Activated B cell treated with CpG ODN at 0.5 μM for 24 hours (primary cell): ENCODE measurements at regions not wholly inside any gene's neighbourhood (a gene's known extent, or its start where the extent isn't known, plus 50 kb on each side); places are given as distances from the start of the nearest gene placed in this dataset.

Experiments
- ATAC-seq: fragments of 200-7000 bp; cut with Tn5 transposase; one replicate; pipeline ENCODE4 v1.10.0; 2021; ENCODE audit warnings: low read depth, mild to moderate bottlenecking, moderate library complexity
- CTCF ChIA-PET: fragments of 350-600 bp; sonication (Branson Sonifier 250); formaldehyde crosslinking; loops from one replicate; lab custom pipeline; 2021; ENCODE audit warnings: antibody characterized with exemption; lab: Charles Lee
- POLR2A ChIA-PET: fragments of 350-600 bp; sonication (Branson Sonifier 250); formaldehyde crosslinking; loops from one replicate; lab custom pipeline; 2021; ENCODE audit warnings: antibody characterized with exemption; lab: Charles Lee
- DNase-seq: peaks from one replicate; pipeline ENCODE4 v3.0.0; 2022
- H3K27ac Mint-ChIP-seq: one replicate; pipeline ENCODE4 v1.8.0; 2020; ENCODE audit warnings: mixed read lengths
- H3K27me3 Mint-ChIP-seq: one replicate; pipeline ENCODE4 v1.8.0; 2021; ENCODE audit warnings: mixed read lengths
- H3K36me3 Mint-ChIP-seq: one replicate; pipeline ENCODE4 v1.8.0; 2021; ENCODE audit warnings: low read depth, mixed read lengths
- H3K4me1 Mint-ChIP-seq: one replicate; pipeline ENCODE4 v1.8.0; 2021; ENCODE audit warnings: mixed read lengths
- H3K4me3 Mint-ChIP-seq: one replicate; pipeline ENCODE4 v1.8.0; 2020; ENCODE audit warnings: mild to moderate bottlenecking, mixed read lengths
- H3K9me3 Mint-ChIP-seq: one replicate; pipeline ENCODE4 v1.8.0; 2020; ENCODE audit warnings: mixed read lengths
- CTCF ChIP-seq: fragments of 200-600 bp; IDR thresholded peaks from one replicate; pipeline ENCODE4 v1.8.0; 2022; ENCODE audit warnings: antibody characterized with exemption, mild to moderate bottlenecking
- intact Hi-C: fragments of 100-400 bp; cut with micrococcal nuclease; formaldehyde crosslinking; loops from one replicate; pipeline ENCODE4 v1.15.1; 2024

GRCh38 chr2:234665304-234665703 is 168.4 kb upstream of the ARL4C start:
- Mint-ChIP-seq H3K27me3 (peaks cover 11% of the 10 kb centered on the region), H3K9me3 (peaks cover 2% of the 10 kb centered on the region), H3K4me3 (no peak overlapping the region), H3K27ac (no peak overlapping the region), H3K4me1 (no peaks in the 10 kb centered on the region), H3K36me3 (no peaks in the 10 kb centered on the region)
- POLR2A ChIA-PET: interaction anchor here (0.6 kb wide), 1 partner anchor 1043 kb away, joined by 3 read pairs; no protein-coding TSS in a partner anchor
- CTCF ChIA-PET: no interaction called here
- intact Hi-C loops: no loop called here
- no peak for TF ChIP-seq CTCF
- DNase-seq (no peak), ATAC-seq (no peak)

GRCh38 chr2:234661849-234662248 is 165.0 kb upstream of the ARL4C start:
- ChIA-PET CTCF (no interaction called here), POLR2A (no interaction called here)
- Mint-ChIP-seq H3K36me3 (no peaks in the 10 kb centered on the region), H3K27me3 (peaks cover 10% of the 10 kb centered on the region), H3K4me3 (no peak overlapping the region), H3K27ac (no peak overlapping the region), H3K4me1 (no peaks in the 10 kb centered on the region), H3K9me3 (peaks cover 11% of the 10 kb centered on the region)
- no peak for DNase-seq
- no peak for TF ChIP-seq CTCF
- intact Hi-C loops: no loop called here
- ATAC-seq: no peak

- Mint-ChIP-seq H3K9me3 (peaks cover 11% of the 10 kb centered on the region), H3K4me3 (no peak overlapping the region), H3K27me3 (peaks cover 13% of the 10 kb centered on the region), H3K36me3 (no peaks in the 10 kb centered on the region), H3K4me1 (no peaks in the 10 kb centered on the region), H3K27ac (no peak overlapping the region)
- ATAC-seq (no peak), DNase-seq (no peak)
- ChIA-PET CTCF (no interaction called here), POLR2A (no interaction called here)
- intact Hi-C loops: no loop called here
- TF ChIP-seq CTCF: no peak
These were observed 164.3 kb upstream of the ARL4C start for GRCh38 chr2:234661175-234661574.

GRCh38 chr2:234655706-234656105 is 158.8 kb upstream of the ARL4C start:
- DNase-seq (no peak), ATAC-seq (no peak)
- Mint-ChIP-seq H3K36me3 (no peaks in the 10 kb centered on the region), H3K4me3 (no peak overlapping the region), H3K9me3 (peaks cover 9% of the 10 kb centered on the region), H3K27me3 (peaks cover 19% of the 10 kb centered on the region), H3K27ac (no peak overlapping the region), H3K4me1 (no peaks in the 10 kb centered on the region)
- intact Hi-C loops: no loop called here
- POLR2A ChIA-PET: no interaction called here
- no peak for TF ChIP-seq CTCF
- CTCF ChIA-PET: no interaction called here

- intact Hi-C loops: no loop called here
- no peaks in the 10 kb centered on the region for H3K4me1 Mint-ChIP-seq
- ATAC-seq (no peak), DNase-seq (no peak)
- no peak for TF ChIP-seq CTCF
- ChIA-PET CTCF (no interaction called here), POLR2A (no interaction called here)
- H3K9me3 Mint-ChIP-seq: no peaks in the 10 kb centered on the region
- no peak overlapping the region for H3K27ac Mint-ChIP-seq
- H3K27me3 Mint-ChIP-seq: peaks cover 14% of the 10 kb centered on the region
- H3K4me3 Mint-ChIP-seq: no peak overlapping the region
- H3K36me3 Mint-ChIP-seq: no peaks in the 10 kb centered on the region
These were observed 154.0 kb upstream of the ARL4C start for GRCh38 chr2:234650911-234651310.
